ENCODE measurements at regions not wholly inside any gene's neighbourhood (a gene's known extent, or its start where the extent isn't known, plus 50 kb on each side); places are given as distances from the start of the nearest gene placed in this dataset.
"Not testable (repeated sequence)": the region's sequence is repeated elsewhere in the genome, so short reads cannot be mapped to it uniquely, and the experiment has no call there.

DNA sequence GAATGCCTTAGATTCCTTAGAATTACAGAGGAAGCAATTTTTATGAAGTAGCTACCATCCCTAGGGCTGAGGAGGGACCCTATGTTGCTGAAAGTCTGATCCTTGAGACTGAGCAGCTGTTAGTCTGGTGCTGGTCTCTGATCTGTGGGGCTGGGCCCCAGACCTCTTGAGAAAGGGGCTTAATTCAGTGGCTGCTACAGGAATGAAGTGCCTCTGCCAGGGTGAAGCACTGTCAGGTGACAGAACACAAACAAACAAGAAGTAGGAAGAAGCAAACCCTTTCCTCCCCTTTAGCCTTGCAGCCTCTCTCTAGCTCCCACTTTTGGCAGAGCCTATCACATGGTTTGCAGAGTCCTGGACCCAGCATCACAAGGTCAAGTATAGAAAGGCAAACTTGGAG lies 64.0 kb upstream of the STC2 start:
- Histone ChIP-seq H4K91ac (ENCODE audit: low read depth, low read length) (no peak overlapping the region), H2BK12ac (ENCODE audit: low read length) (no peak overlapping the region), H3K79me1 (ENCODE audit: low read length) (no peaks in the 10 kb centered on the region), H3K4me2 (ENCODE audit: low read length) (no peak overlapping the region), H4K12ac (ENCODE audit: low read depth, low read length) (no peak overlapping the region), H4K8ac (ENCODE audit: low read depth, low read length) (no peak overlapping the region), H2AK5ac (ENCODE audit: low read length) (no peak overlapping the region), H3K4me3 (ENCODE audit: low read depth, low read length) (no peak overlapping the region), H3K36me3 (ENCODE audit: control insufficient read depth in 1 of 2, insufficient read depth in 2 of 2, low read length in 2 of 2) (no peaks in the 10 kb centered on the region), H2BK5ac (ENCODE audit: low read depth, low read length, poor library complexity) (no peak overlapping the region), H2AFZ (ENCODE audit: insufficient read depth, low read length, poor library complexity) (no peak overlapping the region), H3K4ac (ENCODE audit: low read depth, low read length) (no peak overlapping the region), H3K9me3 (ENCODE audit: insufficient read depth, low read depth, low read length) (no peaks in the 10 kb centered on the region), H3K79me2 (ENCODE audit: control insufficient read depth, insufficient read depth, low read length, poor library complexity) (no peaks in the 10 kb centered on the region), H3K4me1 (ENCODE audit: control insufficient read depth in 1 of 2, insufficient read depth in 2 of 2, low read length in 2 of 2) (no peaks in the 10 kb centered on the region), H2BK120ac (ENCODE audit: insufficient read depth, low read length, poor library complexity) (no peak overlapping the region), H3K18ac (ENCODE audit: low read length) (no peak overlapping the region), H3K27me3 (ENCODE audit: insufficient read depth, low read length) (no peaks in the 10 kb centered on the region), H3K9ac (ENCODE audit: low read length) (no peak overlapping the region), H3K14ac (ENCODE audit: low read length) (no peak overlapping the region), H3K23ac (ENCODE audit: low read length) (no peak overlapping the region), H3K27ac (ENCODE audit: low read depth, low read length) (no peak overlapping the region)
- no peak for DNase-seq

GRCh38 chr5:173391031-173391430 lies 62.8 kb upstream of the STC2 start:
- Histone ChIP-seq H3K23ac (ENCODE audit: low read length) (no peak overlapping the region), H3K4me2 (ENCODE audit: low read length) (no peak overlapping the region), H4K91ac (ENCODE audit: low read depth, low read length) (no peak overlapping the region), H3K79me2 (ENCODE audit: control insufficient read depth, insufficient read depth, low read length, poor library complexity) (no peaks in the 10 kb centered on the region), H2BK5ac (ENCODE audit: low read depth, low read length, poor library complexity) (no peak overlapping the region), H2BK12ac (ENCODE audit: low read length) (no peak overlapping the region), H2AFZ (ENCODE audit: insufficient read depth, low read length, poor library complexity) (no peak overlapping the region), H3K9me3 (ENCODE audit: insufficient read depth, low read depth, low read length) (no peaks in the 10 kb centered on the region), H2BK120ac (ENCODE audit: insufficient read depth, low read length, poor library complexity) (no peak overlapping the region), H3K79me1 (ENCODE audit: low read length) (no peaks in the 10 kb centered on the region), H4K12ac (ENCODE audit: low read depth, low read length) (no peak overlapping the region), H4K8ac (ENCODE audit: low read depth, low read length) (no peak overlapping the region), H3K36me3 (ENCODE audit: control insufficient read depth in 1 of 2, insufficient read depth in 2 of 2, low read length in 2 of 2) (no peaks in the 10 kb centered on the region), H3K9ac (ENCODE audit: low read length) (no peak overlapping the region), H3K18ac (ENCODE audit: low read length) (no peak overlapping the region), H3K27me3 (ENCODE audit: insufficient read depth, low read length) (no peaks in the 10 kb centered on the region), H3K4me1 (ENCODE audit: control insufficient read depth in 1 of 2, insufficient read depth in 2 of 2, low read length in 2 of 2) (no peaks in the 10 kb centered on the region), H2AK5ac (ENCODE audit: low read length) (no peak overlapping the region), H3K4me3 (ENCODE audit: low read depth, low read length) (no peak overlapping the region), H3K4ac (ENCODE audit: low read depth, low read length) (no peak overlapping the region), H3K14ac (ENCODE audit: low read length) (no peak overlapping the region), H3K27ac (ENCODE audit: low read depth, low read length) (no peak overlapping the region)
- no peak for DNase-seq
- WGBS (ENCODE audit: extremely low coverage, insufficient coverage, insufficient read length): no CpG with 5 or more reads among the region's 7 CpGs

DNA sequence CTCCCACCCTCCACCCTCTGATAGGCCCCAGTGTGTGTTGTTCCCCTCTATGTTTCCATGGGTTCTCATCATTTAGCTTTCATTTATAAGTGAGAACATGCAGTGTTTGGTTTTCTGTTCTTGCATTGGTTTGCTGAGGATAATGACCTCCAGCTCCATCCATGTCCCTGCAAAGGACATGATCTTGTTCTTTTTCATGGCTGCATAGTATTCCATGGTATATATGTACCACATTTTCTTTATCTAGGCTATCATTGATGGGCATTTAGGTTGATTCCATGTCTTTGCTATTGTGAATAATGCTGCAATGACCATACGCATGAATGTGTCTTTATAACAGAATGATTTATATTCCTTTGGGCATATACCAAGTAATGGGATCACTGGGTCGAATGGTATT lies 59.1 kb upstream of the STC2 start:
- H2AK5ac ChIP-seq (ENCODE audit: low read length); H3K23ac ChIP-seq (ENCODE audit: low read length); H2AFZ ChIP-seq (ENCODE audit: insufficient read depth, low read length, poor library complexity); H3K27ac ChIP-seq (ENCODE audit: low read depth, low read length); H2BK120ac ChIP-seq (ENCODE audit: insufficient read depth, low read length, poor library complexity); H4K91ac ChIP-seq (ENCODE audit: low read depth, low read length); H3K4ac ChIP-seq (ENCODE audit: low read depth, low read length); H4K8ac ChIP-seq (ENCODE audit: low read depth, low read length); H3K9ac ChIP-seq (ENCODE audit: low read length); H3K14ac ChIP-seq (ENCODE audit: low read length); H2BK5ac ChIP-seq (ENCODE audit: low read depth, low read length, poor library complexity); H3K4me1 ChIP-seq (ENCODE audit: control insufficient read depth in 1 of 2, insufficient read depth in 2 of 2, low read length in 2 of 2); DNase-seq; H3K4me3 ChIP-seq (ENCODE audit: low read depth, low read length); H3K79me1 ChIP-seq (ENCODE audit: low read length); H3K79me2 ChIP-seq (ENCODE audit: control insufficient read depth, insufficient read depth, low read length, poor library complexity); H3K18ac ChIP-seq (ENCODE audit: low read length); H2BK12ac ChIP-seq (ENCODE audit: low read length); H3K9me3 ChIP-seq (ENCODE audit: insufficient read depth, low read depth, low read length); H3K4me2 ChIP-seq (ENCODE audit: low read length); H3K27me3 ChIP-seq (ENCODE audit: insufficient read depth, low read length); H4K12ac ChIP-seq (ENCODE audit: low read depth, low read length); H3K36me3 ChIP-seq (ENCODE audit: control insufficient read depth in 1 of 2, insufficient read depth in 2 of 2, low read length in 2 of 2): not testable (repeated sequence)
- WGBS (ENCODE audit: extremely low coverage, insufficient coverage, insufficient read length): no CpG with 5 or more reads among the region's 2 CpGs

- DNase-seq: no peak
- Histone ChIP-seq H3K4me2 (ENCODE audit: low read length) (no peak overlapping the region), H2AFZ (ENCODE audit: insufficient read depth, low read length, poor library complexity) (no peak overlapping the region), H4K91ac (ENCODE audit: low read depth, low read length) (no peak overlapping the region), H3K79me1 (ENCODE audit: low read length) (no peaks in the 10 kb centered on the region), H3K14ac (ENCODE audit: low read length) (no peak overlapping the region), H2BK120ac (ENCODE audit: insufficient read depth, low read length, poor library complexity) (no peak overlapping the region), H3K79me2 (ENCODE audit: control insufficient read depth, insufficient read depth, low read length, poor library complexity) (no peaks in the 10 kb centered on the region), H3K23ac (ENCODE audit: low read length) (no peak overlapping the region), H4K8ac (ENCODE audit: low read depth, low read length) (no peak overlapping the region), H2BK12ac (ENCODE audit: low read length) (no peak overlapping the region), H2BK5ac (ENCODE audit: low read depth, low read length, poor library complexity) (no peak overlapping the region), H3K9me3 (ENCODE audit: insufficient read depth, low read depth, low read length) (no peaks in the 10 kb centered on the region), H2AK5ac (ENCODE audit: low read length) (no peak overlapping the region), H3K9ac (ENCODE audit: low read length) (no peak overlapping the region), H3K4me1 (ENCODE audit: control insufficient read depth in 1 of 2, insufficient read depth in 2 of 2, low read length in 2 of 2) (no peaks in the 10 kb centered on the region), H3K36me3 (ENCODE audit: control insufficient read depth in 1 of 2, insufficient read depth in 2 of 2, low read length in 2 of 2) (no peaks in the 10 kb centered on the region), H4K12ac (ENCODE audit: low read depth, low read length) (no peak overlapping the region), H3K4ac (ENCODE audit: low read depth, low read length) (no peak overlapping the region), H3K18ac (ENCODE audit: low read length) (no peak overlapping the region), H3K27ac (ENCODE audit: low read depth, low read length) (no peak overlapping the region), H3K27me3 (ENCODE audit: insufficient read depth, low read length) (no peaks in the 10 kb centered on the region), H3K4me3 (ENCODE audit: low read depth, low read length) (no peak overlapping the region)
- no CpG with 5 or more reads among the region's 4 CpGs for WGBS (ENCODE audit: extremely low coverage, insufficient coverage, insufficient read length)
Measured at GRCh38 chr5:173385832-173386360, 57.7 kb upstream of the STC2 start.
